MM.1S (cell line): ENCODE measurements at regions not wholly inside any gene's neighbourhood (a gene's known extent, or its start where the extent isn't known, plus 50 kb on each side); places are given as distances from the start of the nearest gene placed in this dataset.

Experiments
- DNase-seq: peaks from one replicate; pipeline ENCODE4 v3.0.0-alpha.2; 2015
- H2AFZ ChIP-seq: fragments of 300-600 bp; sonication (generic); 2 replicates; pipeline ENCODE4 v1.6.0; 2016; ENCODE audit warnings: antibody characterized with exemption, low read length
- H3F3A ChIP-seq: fragments of 300-600 bp; sonication (generic); 2 replicates; pipeline ENCODE4 v1.6.1; 2016; ENCODE audit warnings: mild to moderate bottlenecking, antibody characterized with exemption, low read length, moderate library complexity, mixed read lengths; ENCODE audit not compliant: insufficient read depth
- H3K27ac ChIP-seq: fragments of 300-600 bp; sonication (generic); 2 replicates; pipeline ENCODE4 v1.5.1; 2016; ENCODE audit warnings: mild to moderate bottlenecking, low read length
- H3K27me3 ChIP-seq: fragments of 300-600 bp; sonication (generic); replicated peaks from 2 replicates; pipeline ENCODE4 v1.6.0; 2016; ENCODE audit warnings: low read length; ENCODE audit not compliant: insufficient read depth
- H3K36me3 ChIP-seq: fragments of 300-600 bp; sonication (generic); replicated peaks from 2 replicates; pipeline ENCODE4 v1.6.1; 2016; ENCODE audit warnings: mild to moderate bottlenecking, low read length, mixed read lengths; ENCODE audit not compliant: insufficient read depth
- H3K4me1 ChIP-seq: fragments of 300-600 bp; sonication (generic); 2 replicates; pipeline ENCODE4 v1.6.1; 2016; ENCODE audit warnings: low read length, mixed read lengths
- H3K4me2 ChIP-seq: fragments of 300-600 bp; sonication (generic); 2 replicates; pipeline ENCODE4 v1.6.0; 2016; ENCODE audit warnings: low read depth, low read length
- H3K4me3 ChIP-seq: fragments of 300-600 bp; sonication (generic); 2 replicates; pipeline ENCODE4 v1.5.1; 2016; ENCODE audit warnings: low read length, mixed read lengths
- H3K79me2 ChIP-seq: fragments of 300-600 bp; sonication (generic); 2 replicates; pipeline ENCODE4 v1.6.1; 2016; ENCODE audit warnings: mixed run types, low read length, mixed read lengths
- H3K9ac ChIP-seq: fragments of 300-600 bp; sonication (generic); 2 replicates; pipeline ENCODE4 v1.6.1; 2016; ENCODE audit warnings: low read length, mixed read lengths
- H3K9me2 ChIP-seq: fragments of 300-600 bp; sonication (generic); replicated peaks from 2 replicates; pipeline ENCODE4 v1.6.1; 2016; ENCODE audit warnings: mild to moderate bottlenecking, low read length, mixed read lengths; ENCODE audit not compliant: insufficient read depth
- H3K9me3 ChIP-seq: fragments of 300-600 bp; sonication (generic); replicated peaks from 2 replicates; pipeline ENCODE4 v1.6.1; 2016; ENCODE audit warnings: mild to moderate bottlenecking, low read length, mixed read lengths; ENCODE audit not compliant: insufficient read depth
- H4K20me1 ChIP-seq: fragments of 300-600 bp; sonication (generic); 2 replicates; pipeline ENCODE4 v1.6.1; 2016; ENCODE audit warnings: mild to moderate bottlenecking, low read length, moderate library complexity, mixed read lengths; ENCODE audit not compliant: insufficient read depth
- CTCF ChIP-seq: fragments of 300-600 bp; sonication (generic); IDR thresholded peaks from 2 replicates; pipeline ENCODE4 v1.5.1; 2016; ENCODE audit warnings: antibody characterized with exemption, low read length, mixed read lengths
- EZH2 ChIP-seq: fragments of 300-600 bp; sonication (generic); optimal IDR thresholded peaks from 2 replicates; pipeline ENCODE3; 2017; ENCODE audit warnings: low read depth, mild to moderate bottlenecking, antibody characterized with exemption, low read length, mixed read lengths
- EZH2phosphoT487 ChIP-seq: fragments of 300-600 bp; sonication (generic); IDR thresholded peaks from 2 replicates; pipeline ENCODE4 v1.6.1; 2018; ENCODE audit warnings: antibody characterized with exemption, low read length

GRCh38 chr4:81792521-81792920 is 320.8 kb upstream of the RASGEF1B start:
- no peak overlapping the region for H2AFZ ChIP-seq
- no peak for DNase-seq

GRCh38 chr4:81790477-81790876 is 318.8 kb upstream of the RASGEF1B start:
- H2AFZ ChIP-seq: no peak overlapping the region

More at GRCh38 chr4:81792521-81792920, 320.8 kb upstream of the RASGEF1B start:
- H3K4me1 ChIP-seq: peaks cover 9% of the 10 kb centered on the region; the same call in 1 of the 2 replicates
- H4K20me1 ChIP-seq: no peaks in the 10 kb centered on the region
- H3F3A ChIP-seq: peaks cover 8% of the 10 kb centered on the region; the same call in 1 of the 2 replicates
- no peaks in the 10 kb centered on the region for H3K27me3 ChIP-seq
- H3K79me2 ChIP-seq: no peaks in the 10 kb centered on the region
- H3K4me3 ChIP-seq: no peak overlapping the region
- no peak overlapping the region for H3K4me2 ChIP-seq
- H3K27ac ChIP-seq: no peak overlapping the region
- no peaks in the 10 kb centered on the region for H3K9me3 ChIP-seq
- no peaks in the 10 kb centered on the region for H3K36me3 ChIP-seq
- H3K9me2 ChIP-seq: no peaks in the 10 kb centered on the region
- no peak overlapping the region for H3K9ac ChIP-seq
- TF ChIP-seq EZH2phosphoT487 (no peak), CTCF (no peak), EZH2 (no peak)

GRCh38 chr4:81789741-81790399 is 318.2 kb upstream of the RASGEF1B start:
- Histone ChIP-seq H3K4me1 (peaks cover 8% of the 10 kb centered on the region), H3K36me3 (no peaks in the 10 kb centered on the region), H4K20me1 (no peaks in the 10 kb centered on the region), H3K27me3 (no peaks in the 10 kb centered on the region), H3K27ac (no peak overlapping the region), H3K9me3 (no peaks in the 10 kb centered on the region), H3K4me2 (no peak overlapping the region), H3F3A (no peaks in the 10 kb centered on the region), H3K79me2 (no peaks in the 10 kb centered on the region), H2AFZ (no peak overlapping the region), H3K9ac (no peak overlapping the region), H3K9me2 (no peaks in the 10 kb centered on the region), H3K4me3 (no peak overlapping the region)
- TF ChIP-seq EZH2phosphoT487: no peak
- TF ChIP-seq CTCF: no peak
- TF ChIP-seq EZH2: no peak
- DNase-seq: no peak

More at GRCh38 chr4:81790477-81790876, 318.8 kb upstream of the RASGEF1B start:
- Histone ChIP-seq H3K4me3 (no peak overlapping the region), H3K9ac (no peak overlapping the region), H3K36me3 (no peaks in the 10 kb centered on the region), H3K27me3 (no peaks in the 10 kb centered on the region), H4K20me1 (no peaks in the 10 kb centered on the region), H3F3A (no peaks in the 10 kb centered on the region), H3K79me2 (no peaks in the 10 kb centered on the region), H3K4me2 (no peak overlapping the region), H3K9me2 (no peaks in the 10 kb centered on the region), H3K9me3 (no peaks in the 10 kb centered on the region), H3K27ac (no peak overlapping the region), H3K4me1 (peaks cover 8% of the 10 kb centered on the region)
- no peak for DNase-seq
- no peak for TF ChIP-seq EZH2
- no peak for TF ChIP-seq CTCF
- TF ChIP-seq EZH2phosphoT487: no peak
